IMR-90 (cell line): ENCODE measurements at regions not wholly inside any gene's neighbourhood (a gene's known extent, or its start where the extent isn't known, plus 50 kb on each side); places are given as distances from the start of the nearest gene placed in this dataset.

ENCODE experiments used
- ATAC-seq: fragments of 200-7000 bp; cut with Tn5 transposase; 2 replicates; pipeline ENCODE4 v1.9.1; 2020; ENCODE audit warnings: low read depth, mild to moderate bottlenecking, moderate library complexity
- BruUV-seq: library from RNA; stranded (reverse); fragments of 400-500 nt; replicated peaks from 2 replicates; lab custom pipeline; 2021; lab: Mats Ljungman, UMichigan
- CTCF ChIA-PET: fragments of 300-600 bp; formaldehyde crosslinking; extraction: SDS; loops from one replicate; lab custom pipeline; 2021; ENCODE audit warnings: antibody characterized with exemption; lab: Yijun Ruan, JAX
- POLR2A ChIA-PET: fragments of 300-600 bp; sonication (Branson Sonifier 250); formaldehyde crosslinking; loops from one replicate; lab custom pipeline; 2022; ENCODE audit warnings: antibody characterized with exemption; ENCODE audit not compliant: unreplicated experiment; lab: Charles Lee
- DNase-seq: peaks from one replicate; pipeline ENCODE4 v3.0.0; 2013
- H2AFZ ChIP-seq: replicated peaks from 2 replicates; pipeline ENCODE3; 2013; ENCODE audit warnings: low read length, mild to moderate bottlenecking; ENCODE audit not compliant: poor library complexity
- H2AK5ac ChIP-seq: 2 replicates; pipeline ENCODE4 v1.6.1; 2013; ENCODE audit warnings: low read depth, low read length, inconsistent platforms
- H2AK9ac ChIP-seq: replicated peaks from 2 replicates; pipeline ENCODE3; 2013; ENCODE audit warnings: mild to moderate bottlenecking, low read depth, low read length, moderate library complexity; ENCODE audit not compliant: poor library complexity
- H2BK120ac ChIP-seq: 2 replicates; pipeline ENCODE4 v1.6.1; 2013; ENCODE audit warnings: low read depth, low read length, inconsistent platforms
- H2BK15ac ChIP-seq: 3 replicates; pipeline ENCODE4 v1.6.1; 2013; ENCODE audit warnings: low read depth, low read length, inconsistent platforms
- H2BK20ac ChIP-seq: 2 replicates; pipeline ENCODE4 v1.6.1; 2013; ENCODE audit warnings: low read depth, mild to moderate bottlenecking, inconsistent platforms, low read length, moderate library complexity
- H2BK5ac ChIP-seq: 2 replicates; pipeline ENCODE4 v1.6.1; 2013; ENCODE audit warnings: mild to moderate bottlenecking, low read depth, low read length, inconsistent platforms; ENCODE audit not compliant: poor library complexity, severe bottlenecking
- H3K14ac ChIP-seq: replicated peaks from 2 replicates; pipeline ENCODE4 v1.6.1; 2013; ENCODE audit warnings: low read depth, low read length, inconsistent platforms
- H3K18ac ChIP-seq: 2 replicates; pipeline ENCODE4 v1.6.1; 2013; ENCODE audit warnings: low read depth, low read length, control low read depth
- H3K23ac ChIP-seq: 2 replicates; pipeline ENCODE4 v1.6.1; 2013; ENCODE audit warnings: low read depth, low read length, inconsistent platforms
- H3K27ac ChIP-seq: 2 replicates; pipeline ENCODE4 v1.5.1; 2013; ENCODE audit warnings: mild to moderate bottlenecking, control low read depth, low read length; ENCODE audit not compliant: insufficient read depth
- H3K27me3 ChIP-seq: 2 replicates; pipeline ENCODE4 v1.6.1; 2013; ENCODE audit warnings: low read length; ENCODE audit not compliant: control insufficient read depth, insufficient read depth
- H3K36me3 ChIP-seq: 2 replicates; pipeline ENCODE4 v1.6.1; 2013; ENCODE audit warnings: low read length, mixed read lengths; ENCODE audit not compliant: control insufficient read depth, insufficient read depth
- H3K4ac ChIP-seq: 2 replicates; pipeline ENCODE4 v1.6.1; 2013; ENCODE audit warnings: low read depth, low read length, inconsistent platforms
- H3K4me1 ChIP-seq: 2 replicates; pipeline ENCODE4 v1.6.1; 2013; ENCODE audit warnings: low read length, mixed read lengths; ENCODE audit not compliant: control insufficient read depth, insufficient read depth
- H3K4me2 ChIP-seq: 2 replicates; pipeline ENCODE4 v1.6.1; 2013; ENCODE audit warnings: low read depth, mild to moderate bottlenecking, control low read depth, low read length, moderate library complexity
- H3K4me3 ChIP-seq: 2 replicates; pipeline ENCODE4 v1.5.1; 2013; ENCODE audit warnings: low read depth, mild to moderate bottlenecking, control low read depth, low read length, moderate library complexity; ENCODE audit not compliant: insufficient read depth
- H3K56ac ChIP-seq: 2 replicates; pipeline ENCODE4 v1.6.1; 2013; ENCODE audit warnings: low read length, inconsistent platforms; ENCODE audit not compliant: insufficient read depth; ENCODE audit errors: extremely low read depth
- H3K79me1 ChIP-seq, 2 experiments: 2 replicates each; pipeline ENCODE4 v1.6.1; 2013; ENCODE audit warnings: low read length in 2 of 2, inconsistent platforms in 1 of 2, low read depth in 1 of 2
- H3K9ac ChIP-seq: 2 replicates; pipeline ENCODE4 v1.6.1; 2013; ENCODE audit warnings: low read depth, low read length, control low read depth
- H3K9me1 ChIP-seq: 2 replicates; pipeline ENCODE4 v1.6.1; 2013; ENCODE audit warnings: low read length, inconsistent platforms; ENCODE audit not compliant: insufficient read depth
- H3K9me3 ChIP-seq: 2 replicates; pipeline ENCODE4 v1.6.1; 2013; ENCODE audit warnings: low read length; ENCODE audit not compliant: control insufficient read depth, insufficient read depth
- H4K20me1 ChIP-seq: 2 replicates; pipeline ENCODE4 v1.6.1; 2013; ENCODE audit warnings: low read length, inconsistent platforms; ENCODE audit not compliant: insufficient read depth
- H4K5ac ChIP-seq: 2 replicates; pipeline ENCODE4 v1.6.1; 2013; ENCODE audit warnings: mild to moderate bottlenecking, low read depth, low read length, control low read depth
- H4K8ac ChIP-seq, 2 experiments: 2 replicates each; pipeline ENCODE4 v1.6.1; 2013; ENCODE audit warnings: low read depth in 2 of 2, low read length in 2 of 2, control low read depth in 1 of 2, inconsistent platforms in 1 of 2
- H4K91ac ChIP-seq: 2 replicates; pipeline ENCODE4 v1.6.1; 2013; ENCODE audit warnings: low read depth, low read length, inconsistent platforms; ENCODE audit not compliant: insufficient read depth
- BHLHE40 ChIP-seq: fragments of 150-350 bp; IDR thresholded peaks from 2 replicates; pipeline ENCODE4 v1.6.1; 2016; ENCODE audit warnings: mild to moderate bottlenecking, low read depth, low read length
- FOS ChIP-seq: fragments of 150-350 bp; IDR thresholded peaks from 2 replicates; pipeline ENCODE4 v1.6.1; 2016; ENCODE audit warnings: low read depth, low read length
- MAFK ChIP-seq: IDR thresholded peaks from 2 replicates; pipeline ENCODE4 v1.6.1; 2012; ENCODE audit warnings: low read depth, low read length, improper control_type of control experiment
- MAZ ChIP-seq: IDR thresholded peaks from 2 replicates; pipeline ENCODE4 v1.6.1; 2012; ENCODE audit warnings: low read depth, mild to moderate bottlenecking, low read length, improper control_type of control experiment, moderate library complexity, borderline replicate concordance
- POLR2A ChIP-seq: IDR thresholded peaks from 2 replicates; pipeline ENCODE4 v1.6.1; 2012; ENCODE audit warnings: mild to moderate bottlenecking, low read depth, low read length
- SMC3 ChIP-seq: fragments of 150-350 bp; IDR thresholded peaks from 2 replicates; pipeline ENCODE4 v1.6.1; 2016; ENCODE audit warnings: low read depth, mild to moderate bottlenecking, antibody characterized with exemption, low read length, moderate library complexity
- USF2 ChIP-seq: fragments of 150-350 bp; IDR thresholded peaks from 2 replicates; pipeline ENCODE4 v1.6.1; 2017; ENCODE audit warnings: mild to moderate bottlenecking, antibody characterized with exemption, low read length, low read depth
- WGBS, 2 experiments: methylation state at CpG; one replicate each; pipeline versions ENCODE4 v1.1.5 to v1.1.7; 2013; ENCODE audit warnings: missing lambda C conversion rate in 2 of 2; ENCODE audit not compliant: insufficient read length in 1 of 2; ENCODE audit errors: extremely low coverage in 2 of 2; 5-methylcytosine and 5-hydroxymethylcytosine counted together
- dilution Hi-C: fragments of 300-500 bp; cut with HindIII; formaldehyde crosslinking; loops from one replicate; pipeline ENCODE4 v1.14.3; 2018; ENCODE audit warnings: low sequenced_read_pairs; ENCODE audit not compliant: unreplicated experiment
- in situ Hi-C: fragments of 300-500 bp; cut with MboI; formaldehyde crosslinking; loops from 3 replicates; pipeline ENCODE4 v1.14.3; 2019; ENCODE audit warnings: low sequenced_read_pairs, inconsistent platforms, mixed read lengths
- intact Hi-C: fragments of 100-400 bp; cut with micrococcal nuclease; formaldehyde crosslinking; loops from 2 replicates; pipeline ENCODE4 v1.10.0; 2022
- TF ChIP-seq, protein P1 (sequence below): fragments of 150-350 bp; IDR thresholded peaks from 2 replicates; pipeline ENCODE4 v1.6.1; 2016; ENCODE audit warnings: low read depth, mild to moderate bottlenecking, low read length, moderate library complexity, borderline replicate concordance

DNA sequence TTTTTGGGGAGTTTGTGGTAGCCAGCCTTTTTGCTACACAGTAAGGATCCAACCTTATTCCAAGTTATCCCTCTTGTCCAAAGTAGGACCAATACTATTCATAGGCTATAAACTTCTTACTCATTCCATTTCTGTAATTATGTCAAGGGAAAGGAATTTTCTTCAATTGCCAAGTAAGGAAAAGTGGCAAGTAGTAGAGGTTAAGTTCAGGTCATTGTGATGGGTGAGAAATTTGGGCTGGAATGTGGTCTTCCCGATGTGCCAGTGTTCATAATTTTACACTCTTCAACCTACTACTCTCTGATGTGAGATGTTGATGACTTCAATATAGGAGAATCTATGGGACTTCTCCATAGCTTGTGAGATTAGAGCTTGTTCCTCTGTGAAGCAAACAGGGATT, 648.8 kb downstream of the METTL15 start:
- TF ChIP-seq BHLHE40, result no peak
- TF ChIP-seq MAFK, result peak; percentile 34; the same call in 1 of the 2 replicates
- no peak for TF ChIP-seq USF2
- TF ChIP-seq, protein P1, sequence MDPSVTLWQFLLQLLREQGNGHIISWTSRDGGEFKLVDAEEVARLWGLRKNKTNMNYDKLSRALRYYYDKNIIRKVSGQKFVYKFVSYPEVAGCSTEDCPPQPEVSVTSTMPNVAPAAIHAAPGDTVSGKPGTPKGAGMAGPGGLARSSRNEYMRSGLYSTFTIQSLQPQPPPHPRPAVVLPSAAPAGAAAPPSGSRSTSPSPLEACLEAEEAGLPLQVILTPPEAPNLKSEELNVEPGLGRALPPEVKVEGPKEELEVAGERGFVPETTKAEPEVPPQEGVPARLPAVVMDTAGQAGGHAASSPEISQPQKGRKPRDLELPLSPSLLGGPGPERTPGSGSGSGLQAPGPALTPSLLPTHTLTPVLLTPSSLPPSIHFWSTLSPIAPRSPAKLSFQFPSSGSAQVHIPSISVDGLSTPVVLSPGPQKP, result no peak
- 0 out of 2 replicates have a peak, but pooled peaks have one; percentile 8 for TF ChIP-seq POLR2A
- no peak for TF ChIP-seq MAZ
- TF ChIP-seq FOS, result no peak
- no peak for TF ChIP-seq SMC3
- H3K9ac ChIP-seq, result peak overlapping the region; percentile 58; the same call in 1 of the 2 replicates
- H4K5ac ChIP-seq, result peak overlapping the region; percentile 99
- no TSS peak for BruUV-seq
- ChIA-PET POLR2A (interaction anchor here (1.0 to 1.8 kb wide), 4 partner anchors 16 to 363 kb away, joined by 3 to 7 read pairs (median 5); no protein-coding TSS in a partner anchor), CTCF (no interaction called here)
- peak overlapping the region; percentile 96 for H3K27ac ChIP-seq
- no peak overlapping the region for H2AFZ ChIP-seq
- peak overlapping the region; percentile 96 for H3K4ac ChIP-seq
- H2BK20ac ChIP-seq, result peak overlapping the region; percentile 100
- no CpG with 5 or more reads among the region's 1 CpG for WGBS, 2 experiments
- peaks cover 10% of the 10 kb centered on the region; the same call in 1 of the 2 replicates for H3K4me1 ChIP-seq
- H3K9me1 ChIP-seq, result peaks cover 3% of the 10 kb centered on the region; the same call in 1 of the 2 replicates
- H2BK120ac ChIP-seq, result peak overlapping the region; percentile 98
- peak overlapping the region; percentile 99 for H4K91ac ChIP-seq
- no peak overlapping the region for H2AK9ac ChIP-seq
- H3K36me3 ChIP-seq, result no peaks in the 10 kb centered on the region
- H3K18ac ChIP-seq, result peak overlapping the region; percentile 100
- peaks cover 4 to 8% of the 10 kb centered on the region in 2 experiments; a peak in 2 of 4 replicates for H3K79me1 ChIP-seq
- dilution Hi-C loops (no loop called here), in situ Hi-C loops (no loop called here), intact Hi-C loops (loop anchor here (1.0 to 10.0 kb wide), 13 partner anchors 76 to 1059 kb away; no protein-coding TSS in a partner anchor)
- peak overlapping the region; percentile 94 for H3K23ac ChIP-seq
- peak overlapping the region; percentile 95 to 97 for H4K8ac ChIP-seq
- H3K14ac ChIP-seq, result peak overlapping the region; percentile 99
- H4K20me1 ChIP-seq, result no peaks in the 10 kb centered on the region
- peak overlapping the region; percentile 79 for H2AK5ac ChIP-seq
- H3K9me3 ChIP-seq, result no peaks in the 10 kb centered on the region
- H2BK15ac ChIP-seq, result peak overlapping the region; percentile 92
- H2BK5ac ChIP-seq, result peak overlapping the region; percentile 95
- H3K56ac ChIP-seq, result peak overlapping the region; percentile 94
- ATAC-seq (peak; percentile 65), DNase-seq (peak; percentile 89)
- H3K4me2 ChIP-seq, result peak overlapping the region; percentile 58; the same call in 1 of the 2 replicates
- no peak overlapping the region for H3K4me3 ChIP-seq
- H3K27me3 ChIP-seq, result no peaks in the 10 kb centered on the region
